ENCODE measurements at regions not wholly inside any gene's neighbourhood (a gene's known extent, or its start where the extent isn't known, plus 50 kb on each side); places are given as distances from the start of the nearest gene placed in this dataset.

- Histone ChIP-seq H3K36me3 (ENCODE audit: insufficient read depth, low read length) (no peaks in the 10 kb centered on the region), H3K27me3 (ENCODE audit: insufficient read depth, low read length, poor library complexity, severe bottlenecking) (no peaks in the 10 kb centered on the region), H3K4me1 (ENCODE audit: insufficient read depth, low read length) (no peaks in the 10 kb centered on the region), H3K9me3 (ENCODE audit: low read length) (no peaks in the 10 kb centered on the region), H3K27ac (ENCODE audit: low read depth, low read length) (no peak overlapping the region), H3K4me3 (ENCODE audit: low read length) (no peak overlapping the region)
- no peaks in the 10 kb centered on the region for H3K27me3 Mint-ChIP-seq
- H3K27ac Mint-ChIP-seq = no peak overlapping the region
- H3K4me1 Mint-ChIP-seq = no peaks in the 10 kb centered on the region
- no peak for DNase-seq
- no peaks in the 10 kb centered on the region for H3K9me3 Mint-ChIP-seq
- CTCF ChIA-PET = no interaction called here
- no peak overlapping the region for H3K4me3 Mint-ChIP-seq
- POLR2A ChIA-PET = no interaction called here
- no peaks in the 10 kb centered on the region for H3K36me3 Mint-ChIP-seq
Measured at GRCh38 chr2:56012221-56012765, 88.7 kb upstream of the EFEMP1 start.

- H3K4me3 ChIP-seq (ENCODE audit: low read length) = no peak overlapping the region
- no peaks in the 10 kb centered on the region for H3K27me3 Mint-ChIP-seq
- no peaks in the 10 kb centered on the region for H3K9me3 Mint-ChIP-seq
- ChIA-PET CTCF (no interaction called here), POLR2A (no interaction called here)
- H3K27me3 ChIP-seq (ENCODE audit: insufficient read depth, low read length, poor library complexity, severe bottlenecking) = no peaks in the 10 kb centered on the region
- H3K4me3 Mint-ChIP-seq = no peak overlapping the region
- H3K36me3 Mint-ChIP-seq = no peaks in the 10 kb centered on the region
- no peaks in the 10 kb centered on the region for H3K9me3 ChIP-seq (ENCODE audit: low read length)
- no peaks in the 10 kb centered on the region for H3K36me3 ChIP-seq (ENCODE audit: insufficient read depth, low read length)
- no peak overlapping the region for H3K27ac ChIP-seq (ENCODE audit: low read depth, low read length)
- H3K4me1 Mint-ChIP-seq = no peaks in the 10 kb centered on the region
- no peaks in the 10 kb centered on the region for H3K4me1 ChIP-seq (ENCODE audit: insufficient read depth, low read length)
- DNase-seq = no peak
- no peak overlapping the region for H3K27ac Mint-ChIP-seq
Measured at GRCh38 chr2:56013475-56013874, 89.9 kb upstream of the EFEMP1 start.

- no peak overlapping the region for H3K4me3 ChIP-seq (ENCODE audit: low read length)
- no peak for DNase-seq
- no peaks in the 10 kb centered on the region for H3K36me3 ChIP-seq (ENCODE audit: insufficient read depth, low read length)
- ChIA-PET POLR2A (no interaction called here), CTCF (no interaction called here)
- H3K9me3 Mint-ChIP-seq = no peaks in the 10 kb centered on the region
- H3K4me1 Mint-ChIP-seq = no peaks in the 10 kb centered on the region
- H3K27ac Mint-ChIP-seq = no peak overlapping the region
- H3K4me3 Mint-ChIP-seq = no peak overlapping the region
- H3K36me3 Mint-ChIP-seq = no peaks in the 10 kb centered on the region
- no peaks in the 10 kb centered on the region for H3K27me3 ChIP-seq (ENCODE audit: insufficient read depth, low read length, poor library complexity, severe bottlenecking)
- H3K4me1 ChIP-seq (ENCODE audit: insufficient read depth, low read length) = no peaks in the 10 kb centered on the region
- H3K27me3 Mint-ChIP-seq = no peaks in the 10 kb centered on the region
- no peaks in the 10 kb centered on the region for H3K9me3 ChIP-seq (ENCODE audit: low read length)
- no peak overlapping the region for H3K27ac ChIP-seq (ENCODE audit: low read depth, low read length)
Measured at GRCh38 chr2:56014046-56014730, 90.6 kb upstream of the EFEMP1 start.

- no peaks in the 10 kb centered on the region for H3K36me3 Mint-ChIP-seq
- no peaks in the 10 kb centered on the region for H3K9me3 Mint-ChIP-seq
- H3K4me1 Mint-ChIP-seq = no peaks in the 10 kb centered on the region
- H3K27ac ChIP-seq (ENCODE audit: low read depth, low read length) = no peak overlapping the region
- H3K27me3 Mint-ChIP-seq = no peaks in the 10 kb centered on the region
- no peak overlapping the region for H3K4me3 ChIP-seq (ENCODE audit: low read length)
- no peaks in the 10 kb centered on the region for H3K36me3 ChIP-seq (ENCODE audit: insufficient read depth, low read length)
- H3K4me3 Mint-ChIP-seq = no peak overlapping the region
- no peak overlapping the region for H3K27ac Mint-ChIP-seq
- no peaks in the 10 kb centered on the region for H3K9me3 ChIP-seq (ENCODE audit: low read length)
- POLR2A ChIA-PET = no interaction called here
- CTCF ChIA-PET = no interaction called here
- no peaks in the 10 kb centered on the region for H3K27me3 ChIP-seq (ENCODE audit: insufficient read depth, low read length, poor library complexity, severe bottlenecking)
- DNase-seq = no peak
- H3K4me1 ChIP-seq (ENCODE audit: insufficient read depth, low read length) = no peaks in the 10 kb centered on the region
Measured at GRCh38 chr2:56015711-56016115, 92.1 kb upstream of the EFEMP1 start.

- Histone ChIP-seq H3K4me3 (ENCODE audit: low read length) (no peak overlapping the region), H3K36me3 (ENCODE audit: insufficient read depth, low read length) (no peaks in the 10 kb centered on the region), H3K9me3 (ENCODE audit: low read length) (no peaks in the 10 kb centered on the region), H3K27me3 (ENCODE audit: insufficient read depth, low read length, poor library complexity, severe bottlenecking) (no peaks in the 10 kb centered on the region), H3K27ac (ENCODE audit: low read depth, low read length) (no peak overlapping the region), H3K4me1 (ENCODE audit: insufficient read depth, low read length) (no peaks in the 10 kb centered on the region)
- POLR2A ChIA-PET = no interaction called here
- Mint-ChIP-seq H3K36me3 (no peaks in the 10 kb centered on the region), H3K4me1 (no peaks in the 10 kb centered on the region), H3K27me3 (no peaks in the 10 kb centered on the region), H3K27ac (no peak overlapping the region), H3K4me3 (no peak overlapping the region), H3K9me3 (no peaks in the 10 kb centered on the region)
- CTCF ChIA-PET = no interaction called here
- DNase-seq = no peak
Measured at GRCh38 chr2:56017784-56018183, 94.2 kb upstream of the EFEMP1 start.

GRCh38 chr2:56018267-56018666 lies 94.7 kb upstream of the EFEMP1 start:
- H3K27ac Mint-ChIP-seq = no peak overlapping the region
- H3K9me3 Mint-ChIP-seq = no peaks in the 10 kb centered on the region
- no peak overlapping the region for H3K4me3 Mint-ChIP-seq
- CTCF ChIA-PET = no interaction called here
- Histone ChIP-seq H3K9me3 (ENCODE audit: low read length) (no peaks in the 10 kb centered on the region), H3K4me1 (ENCODE audit: insufficient read depth, low read length) (no peaks in the 10 kb centered on the region), H3K4me3 (ENCODE audit: low read length) (no peak overlapping the region), H3K27me3 (ENCODE audit: insufficient read depth, low read length, poor library complexity, severe bottlenecking) (no peaks in the 10 kb centered on the region), H3K27ac (ENCODE audit: low read depth, low read length) (no peak overlapping the region), H3K36me3 (ENCODE audit: insufficient read depth, low read length) (no peaks in the 10 kb centered on the region)
- POLR2A ChIA-PET = no interaction called here
- no peaks in the 10 kb centered on the region for H3K36me3 Mint-ChIP-seq
- H3K4me1 Mint-ChIP-seq = no peaks in the 10 kb centered on the region
- H3K27me3 Mint-ChIP-seq = no peaks in the 10 kb centered on the region
- DNase-seq = no peak

GRCh38 chr2:56021136-56021474 lies 97.5 kb upstream of the EFEMP1 start:
- no peak overlapping the region for H3K4me3 Mint-ChIP-seq
- no peaks in the 10 kb centered on the region for H3K27me3 ChIP-seq (ENCODE audit: insufficient read depth, low read length, poor library complexity, severe bottlenecking)
- H3K36me3 Mint-ChIP-seq = no peaks in the 10 kb centered on the region
- no peak for DNase-seq
- H3K4me3 ChIP-seq (ENCODE audit: low read length) = no peak overlapping the region
- H3K4me1 ChIP-seq (ENCODE audit: insufficient read depth, low read length) = no peaks in the 10 kb centered on the region
- ChIA-PET CTCF (no interaction called here), POLR2A (no interaction called here)
- H3K4me1 Mint-ChIP-seq = no peaks in the 10 kb centered on the region
- H3K27ac Mint-ChIP-seq = no peak overlapping the region
- H3K36me3 ChIP-seq (ENCODE audit: insufficient read depth, low read length) = no peaks in the 10 kb centered on the region
- no peaks in the 10 kb centered on the region for H3K9me3 ChIP-seq (ENCODE audit: low read length)
- no peaks in the 10 kb centered on the region for H3K27me3 Mint-ChIP-seq
- H3K27ac ChIP-seq (ENCODE audit: low read depth, low read length) = no peak overlapping the region
- H3K9me3 Mint-ChIP-seq = no peaks in the 10 kb centered on the region

- ChIA-PET CTCF (no interaction called here), POLR2A (no interaction called here)
- H3K36me3 ChIP-seq (ENCODE audit: insufficient read depth, low read length) = no peaks in the 10 kb centered on the region
- no peaks in the 10 kb centered on the region for H3K36me3 Mint-ChIP-seq
- no peak overlapping the region for H3K27ac ChIP-seq (ENCODE audit: low read depth, low read length)
- no peaks in the 10 kb centered on the region for H3K4me1 ChIP-seq (ENCODE audit: insufficient read depth, low read length)
- no peak for DNase-seq
- H3K4me3 ChIP-seq (ENCODE audit: low read length) = no peak overlapping the region
- H3K9me3 Mint-ChIP-seq = no peaks in the 10 kb centered on the region
- H3K27me3 Mint-ChIP-seq = no peaks in the 10 kb centered on the region
- H3K4me3 Mint-ChIP-seq = no peak overlapping the region
- H3K27ac Mint-ChIP-seq = peak overlapping the region in 1 of 8 donors; percentile 19
- no peaks in the 10 kb centered on the region for H3K4me1 Mint-ChIP-seq
- H3K9me3 ChIP-seq (ENCODE audit: low read length) = no peaks in the 10 kb centered on the region
- no peaks in the 10 kb centered on the region for H3K27me3 ChIP-seq (ENCODE audit: insufficient read depth, low read length, poor library complexity, severe bottlenecking)
Measured at GRCh38 chr2:56021579-56021978, 98.0 kb upstream of the EFEMP1 start.

Data from CD8-positive, alpha-beta memory T cell (primary cell).